Smooth muscle cell (in vitro differentiated cells): ENCODE measurements at regions not wholly inside any gene's neighbourhood (a gene's known extent, or its start where the extent isn't known, plus 50 kb on each side); places are given as distances from the start of the nearest gene placed in this dataset.

Source experiments
- DNase-seq: peaks from one replicate; lab custom pipeline; 2025; ENCODE audit not compliant: unreplicated experiment; lab: John Stamatoyannopoulos, UW
- H2AFZ ChIP-seq: fragments of 200-600 bp; sonication (generic); 2 replicates; pipeline ENCODE4 v1.6.0; 2016; ENCODE audit warnings: antibody characterized with exemption, low read depth, mild to moderate bottlenecking
- H3F3A ChIP-seq: fragments of 200-600 bp; sonication (generic); 2 replicates; pipeline ENCODE4 v1.6.0; 2017; ENCODE audit warnings: antibody characterized with exemption, low read depth
- H3K27ac ChIP-seq: fragments of 200-600 bp; sonication (generic); 2 replicates; pipeline ENCODE4 v1.5.1; 2016; ENCODE audit warnings: low read depth, mild to moderate bottlenecking
- H3K27me3 ChIP-seq: fragments of 200-600 bp; sonication (generic); 2 replicates; pipeline ENCODE4 v1.6.1; 2016; ENCODE audit warnings: low read depth, mild to moderate bottlenecking
- H3K36me3 ChIP-seq: fragments of 200-600 bp; sonication (generic); 2 replicates; pipeline ENCODE4 v1.5.1; 2016; ENCODE audit warnings: low read depth
- H3K4me1 ChIP-seq: fragments of 200-600 bp; sonication (generic); 2 replicates; pipeline ENCODE4 v1.5.1; 2016; ENCODE audit warnings: low read depth
- H3K4me2 ChIP-seq: fragments of 200-600 bp; sonication (generic); 2 replicates; pipeline ENCODE4 v1.6.0; 2016; ENCODE audit warnings: mild to moderate bottlenecking
- H3K4me3 ChIP-seq: fragments of 200-600 bp; sonication (generic); 2 replicates; pipeline ENCODE4 v1.5.1; 2016; ENCODE audit warnings: mild to moderate bottlenecking
- H3K79me2 ChIP-seq: fragments of 200-600 bp; sonication (generic); 2 replicates; pipeline ENCODE4 v1.6.0; 2016; ENCODE audit warnings: low read depth, mild to moderate bottlenecking
- H3K9ac ChIP-seq: fragments of 200-600 bp; sonication (generic); 2 replicates; pipeline ENCODE4 v1.6.0; 2016; ENCODE audit warnings: low read depth
- H3K9me3 ChIP-seq: fragments of 200-600 bp; sonication (generic); replicated peaks from 2 replicates; pipeline ENCODE4 v1.5.1; 2016; ENCODE audit warnings: low read depth
- H4K20me1 ChIP-seq: fragments of 200-600 bp; sonication (generic); 2 replicates; pipeline ENCODE4 v1.6.0; 2016; ENCODE audit warnings: low read depth
- WGBS: methylation state at CpG from one replicate; pipeline ENCODE4 v1.1.7; 2016; ENCODE audit warnings: low lambda C conversion rate; 5-methylcytosine and 5-hydroxymethylcytosine counted together
- TF ChIP-seq, protein P1 (sequence below): fragments of 200-600 bp; sonication (generic); IDR thresholded peaks from 2 replicates; pipeline ENCODE4 v1.5.1; 2017; ENCODE audit warnings: borderline replicate concordance, mild to moderate bottlenecking, antibody characterized with exemption; ENCODE audit not compliant: insufficient read depth, poor library complexity, severe bottlenecking

DNA sequence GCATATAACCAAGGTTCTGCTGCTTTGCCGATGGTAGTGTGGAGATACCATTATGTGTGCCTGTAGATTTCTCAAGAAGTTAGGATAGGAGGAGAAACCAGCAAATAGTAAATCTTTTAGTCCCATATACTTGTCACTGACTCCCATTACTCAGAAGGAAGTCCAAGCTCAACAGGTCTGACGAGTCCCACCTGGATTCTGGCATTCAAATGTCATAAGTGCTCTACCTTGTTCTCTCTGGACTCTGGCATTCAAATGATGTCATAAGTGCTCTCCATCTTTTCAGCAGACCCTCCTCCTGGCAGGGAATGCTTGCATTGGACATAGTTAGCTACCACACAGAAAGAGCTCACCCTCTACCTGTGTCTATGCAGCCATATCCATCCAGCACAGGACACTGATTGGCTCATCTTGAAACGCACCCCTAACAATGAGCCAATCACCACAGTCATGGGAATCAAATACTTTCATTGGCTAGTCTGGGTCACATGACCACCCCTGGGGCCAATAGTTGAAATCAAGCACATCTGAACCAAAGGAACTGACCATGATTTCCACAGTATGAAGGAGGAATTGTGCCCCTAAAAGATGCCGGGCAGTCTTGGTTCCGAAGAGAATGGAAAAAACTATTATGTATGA, 205.0 kb upstream of the ADAMTS9 start:
- Histone ChIP-seq H3K9me3 (no peaks in the 10 kb centered on the region), H4K20me1 (no peaks in the 10 kb centered on the region), H3K36me3 (no peaks in the 10 kb centered on the region), H3K27me3 (no peaks in the 10 kb centered on the region), H3K9ac (no peak overlapping the region), H3K4me2 (no peak overlapping the region), H2AFZ (no peak overlapping the region), H3K27ac (no peak overlapping the region), H3K79me2 (no peaks in the 10 kb centered on the region), H3K4me3 (no peak overlapping the region), H3F3A (peaks cover 3% of the 10 kb centered on the region), H3K4me1 (peaks cover 15% of the 10 kb centered on the region)
- 90% methylated on average over 5 of the region's 5 CpGs for WGBS
- no peak for DNase-seq
- TF ChIP-seq, protein P1, sequence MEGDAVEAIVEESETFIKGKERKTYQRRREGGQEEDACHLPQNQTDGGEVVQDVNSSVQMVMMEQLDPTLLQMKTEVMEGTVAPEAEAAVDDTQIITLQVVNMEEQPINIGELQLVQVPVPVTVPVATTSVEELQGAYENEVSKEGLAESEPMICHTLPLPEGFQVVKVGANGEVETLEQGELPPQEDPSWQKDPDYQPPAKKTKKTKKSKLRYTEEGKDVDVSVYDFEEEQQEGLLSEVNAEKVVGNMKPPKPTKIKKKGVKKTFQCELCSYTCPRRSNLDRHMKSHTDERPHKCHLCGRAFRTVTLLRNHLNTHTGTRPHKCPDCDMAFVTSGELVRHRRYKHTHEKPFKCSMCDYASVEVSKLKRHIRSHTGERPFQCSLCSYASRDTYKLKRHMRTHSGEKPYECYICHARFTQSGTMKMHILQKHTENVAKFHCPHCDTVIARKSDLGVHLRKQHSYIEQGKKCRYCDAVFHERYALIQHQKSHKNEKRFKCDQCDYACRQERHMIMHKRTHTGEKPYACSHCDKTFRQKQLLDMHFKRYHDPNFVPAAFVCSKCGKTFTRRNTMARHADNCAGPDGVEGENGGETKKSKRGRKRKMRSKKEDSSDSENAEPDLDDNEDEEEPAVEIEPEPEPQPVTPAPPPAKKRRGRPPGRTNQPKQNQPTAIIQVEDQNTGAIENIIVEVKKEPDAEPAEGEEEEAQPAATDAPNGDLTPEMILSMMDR = no peak

DNA sequence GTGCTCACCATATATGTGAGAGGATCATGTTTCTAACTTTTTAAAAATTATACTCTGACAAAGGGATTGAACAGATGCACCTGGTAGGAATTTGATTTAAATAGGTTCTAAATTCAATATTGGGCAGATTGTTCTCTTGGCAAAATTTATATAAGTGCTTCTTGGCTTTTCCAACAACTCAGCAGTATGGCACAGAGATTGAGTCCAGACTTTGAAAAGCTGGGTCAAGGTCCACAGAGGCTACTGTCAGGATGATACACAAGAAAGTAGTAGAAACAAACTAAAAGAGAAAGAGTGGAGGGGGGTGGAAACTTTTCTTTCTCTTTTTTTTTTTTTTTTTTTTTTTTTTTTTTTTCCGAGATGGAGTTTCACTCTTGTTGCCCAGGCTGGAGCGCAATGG, 203.2 kb upstream of the ADAMTS9 start:
- Histone ChIP-seq H3F3A (peaks cover 4% of the 10 kb centered on the region), H4K20me1 (no peaks in the 10 kb centered on the region), H3K36me3 (no peaks in the 10 kb centered on the region), H3K27me3 (no peaks in the 10 kb centered on the region), H3K4me3 (no peak overlapping the region), H3K4me2 (no peak overlapping the region), H3K9ac (no peak overlapping the region), H3K4me1 (peaks cover 15% of the 10 kb centered on the region), H3K27ac (no peak overlapping the region), H3K79me2 (no peaks in the 10 kb centered on the region), H3K9me3 (no peaks in the 10 kb centered on the region), H2AFZ (no peak overlapping the region)
- DNase-seq = no peak
- WGBS = 94% methylated on average over 2 of the region's 2 CpGs
- TF ChIP-seq, protein P1 = no peak

DNA sequence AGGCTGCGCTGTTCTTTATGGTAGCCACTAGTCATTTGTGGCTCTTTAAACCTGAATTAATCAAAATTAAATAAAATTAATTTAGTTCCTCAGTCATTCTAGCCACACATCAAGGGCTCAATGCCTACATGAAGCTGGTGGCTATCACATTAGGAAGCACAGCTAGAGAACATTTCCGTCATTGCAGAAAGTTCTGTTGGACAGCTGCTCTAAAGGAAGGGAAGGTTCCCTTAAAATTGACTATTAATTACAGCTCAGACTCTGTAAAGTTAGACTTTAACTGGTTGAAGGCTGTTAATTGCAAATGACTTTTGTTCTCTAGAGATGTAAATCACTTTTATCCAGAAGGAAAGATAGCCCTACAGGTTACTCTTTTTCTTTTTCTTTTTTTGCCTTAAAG, 202.7 kb upstream of the ADAMTS9 start:
- Histone ChIP-seq H3K36me3 (no peaks in the 10 kb centered on the region), H2AFZ (no peak overlapping the region), H3K4me2 (peak overlapping the region; percentile 52), H3K4me1 (peaks cover 14% of the 10 kb centered on the region), H3K9me3 (no peaks in the 10 kb centered on the region), H3K27me3 (no peaks in the 10 kb centered on the region), H3F3A (peaks cover 4% of the 10 kb centered on the region), H4K20me1 (no peaks in the 10 kb centered on the region), H3K9ac (no peak overlapping the region), H3K4me3 (no peak overlapping the region), H3K27ac (peak overlapping the region; percentile 27), H3K79me2 (no peaks in the 10 kb centered on the region)
- no peak for DNase-seq
- TF ChIP-seq, protein P1 = no peak
- 87% methylated on average over 2 of the region's 2 CpGs for WGBS

DNA sequence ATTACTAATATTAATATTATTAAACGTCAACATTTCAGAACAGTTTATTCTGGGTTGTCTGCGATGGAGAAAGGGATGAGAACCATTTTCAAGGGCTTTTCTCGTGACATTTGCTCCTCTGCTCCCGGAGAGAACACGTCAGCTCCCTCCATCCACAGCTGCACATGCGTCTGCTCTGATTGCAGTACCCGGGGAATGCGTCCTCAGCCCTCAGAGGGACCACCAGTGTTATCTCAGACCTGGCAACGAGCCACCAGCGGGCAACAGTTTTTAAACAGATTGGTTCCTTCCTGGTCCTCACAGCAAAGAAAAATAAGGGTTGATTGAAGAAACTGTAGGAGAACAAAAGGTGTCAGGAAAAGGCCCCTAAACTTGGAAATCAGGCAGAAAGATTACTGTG, 202.2 kb upstream of the ADAMTS9 start:
- H3F3A ChIP-seq = peaks cover 4% of the 10 kb centered on the region
- TF ChIP-seq, protein P1 = no peak
- H3K79me2 ChIP-seq = no peaks in the 10 kb centered on the region
- no peaks in the 10 kb centered on the region for H4K20me1 ChIP-seq
- H3K4me1 ChIP-seq = peaks cover 11% of the 10 kb centered on the region
- H3K27me3 ChIP-seq = no peaks in the 10 kb centered on the region
- H3K4me3 ChIP-seq = no peak overlapping the region
- H2AFZ ChIP-seq = no peak overlapping the region
- peak overlapping the region; percentile 27 for H3K27ac ChIP-seq
- no peaks in the 10 kb centered on the region for H3K36me3 ChIP-seq
- no peak for DNase-seq
- H3K4me2 ChIP-seq = peak overlapping the region; percentile 52
- 44% methylated on average over 10 of the region's 10 CpGs for WGBS
- no peak overlapping the region for H3K9ac ChIP-seq
- H3K9me3 ChIP-seq = no peaks in the 10 kb centered on the region
